ENCODE measurements at regions not wholly inside any gene's neighbourhood (a gene's known extent, or its start where the extent isn't known, plus 50 kb on each side); places are given as distances from the start of the nearest gene placed in this dataset.

GRCh38 chr5:124474528-124475215 lies 271.8 kb downstream of the ZNF608 start:
- Histone ChIP-seq H3K4me1 (ENCODE audit: insufficient read depth, low read length, poor library complexity, severe bottlenecking) (no peaks in the 10 kb centered on the region), H3K27ac (ENCODE audit: low read depth, low read length, poor library complexity, severe bottlenecking) (no peak overlapping the region), H2AFZ (ENCODE audit: low read length) (no peak overlapping the region), H4K20me1 (ENCODE audit: insufficient read depth, low read length) (no peaks in the 10 kb centered on the region), H3K9me3 (ENCODE audit: low read length) (no peaks in the 10 kb centered on the region), H3K4me3 (ENCODE audit: low read depth, low read length, poor library complexity, severe bottlenecking) (no peak overlapping the region), H3K9me2 (ENCODE audit: insufficient read depth, low read length) (no peaks in the 10 kb centered on the region), H3K36me3 (ENCODE audit: insufficient read depth, low read length) (no peaks in the 10 kb centered on the region), H3K79me2 (ENCODE audit: insufficient read depth, low read depth, low read length) (no peaks in the 10 kb centered on the region), H3K4me2 (ENCODE audit: low read length) (no peak overlapping the region)
- ChIA-PET CTCF (ENCODE audit: unreplicated experiment) (no interaction called here), POLR2A (interaction anchor here (0.6 to 1.4 kb wide), 4 partner anchors 28 to 514 kb away, joined by 3 to 5 read pairs (median 4); no protein-coding TSS in a partner anchor)
- BruUV-seq (replicated peaks): no TSS peak
- no peak for TF ChIP-seq EZH2phosphoT487 (IDR thresholded peaks at IDR 0.05; ENCODE audit: borderline replicate concordance, low read depth, low read length)
- DNase-seq (ENCODE audit: low spot score): no peak
- intact Hi-C loops (cut with micrococcal nuclease; ENCODE audit: unreplicated experiment): no loop called here

GRCh38 chr5:124468671-124469411 lies 277.6 kb downstream of the ZNF608 start:
- no peak for DNase-seq (ENCODE audit: low spot score)
- no peak overlapping the region for H3K4me3 ChIP-seq (ENCODE audit: low read depth, low read length, poor library complexity, severe bottlenecking)
- POLR2A ChIA-PET: interaction anchor here (0.9 to 2.3 kb wide), 7 partner anchors 11 to 567 kb away, joined by 3 to 11 read pairs (median 4); no protein-coding TSS in a partner anchor
- H2AFZ ChIP-seq (ENCODE audit: low read length): no peak overlapping the region
- TF ChIP-seq CTCF (conservative IDR thresholded peaks at IDR 0.05; ENCODE audit: low read length): no peak
- no peaks in the 10 kb centered on the region for H4K20me1 ChIP-seq (ENCODE audit: insufficient read depth, low read length)
- no peaks in the 10 kb centered on the region for H3K9me2 ChIP-seq (ENCODE audit: insufficient read depth, low read length)
- H3K4me2 ChIP-seq (ENCODE audit: low read length): no peak overlapping the region
- CTCF ChIA-PET (ENCODE audit: unreplicated experiment): no interaction called here
- no peaks in the 10 kb centered on the region for H3K36me3 ChIP-seq (ENCODE audit: insufficient read depth, low read length)
- H3K27ac ChIP-seq (ENCODE audit: low read depth, low read length, poor library complexity, severe bottlenecking): no peak overlapping the region
- H3K4me1 ChIP-seq (ENCODE audit: insufficient read depth, low read length, poor library complexity, severe bottlenecking): no peaks in the 10 kb centered on the region
- no TSS peak for BruUV-seq (replicated peaks)
- H3K79me2 ChIP-seq (ENCODE audit: insufficient read depth, low read depth, low read length): no peaks in the 10 kb centered on the region
- intact Hi-C loops (cut with micrococcal nuclease; ENCODE audit: unreplicated experiment): no loop called here
- peaks cover 4% of the 10 kb centered on the region; the same call in 1 of the 2 replicates for H3K9me3 ChIP-seq (ENCODE audit: low read length)

GRCh38 chr5:124467745-124468144 lies 278.7 kb downstream of the ZNF608 start:
- H3K4me2 ChIP-seq (ENCODE audit: low read length): no peak overlapping the region
- H3K9me3 ChIP-seq (ENCODE audit: low read length): peaks cover 7% of the 10 kb centered on the region; the same call in 1 of the 2 replicates
- no peaks in the 10 kb centered on the region for H4K20me1 ChIP-seq (ENCODE audit: insufficient read depth, low read length)
- no peak for DNase-seq (ENCODE audit: low spot score)
- TF ChIP-seq CTCF (conservative IDR thresholded peaks at IDR 0.05; ENCODE audit: low read length) (no peak), EZH2phosphoT487 (IDR thresholded peaks at IDR 0.05; ENCODE audit: borderline replicate concordance, low read depth, low read length) (no peak)
- no peak overlapping the region for H2AFZ ChIP-seq (ENCODE audit: low read length)
- no TSS peak for BruUV-seq (replicated peaks)
- H3K27ac ChIP-seq (ENCODE audit: low read depth, low read length, poor library complexity, severe bottlenecking): no peak overlapping the region
- no peaks in the 10 kb centered on the region for H3K4me1 ChIP-seq (ENCODE audit: insufficient read depth, low read length, poor library complexity, severe bottlenecking)
- H3K9me2 ChIP-seq (ENCODE audit: insufficient read depth, low read length): no peaks in the 10 kb centered on the region
- intact Hi-C loops (cut with micrococcal nuclease; ENCODE audit: unreplicated experiment): no loop called here
- H3K36me3 ChIP-seq (ENCODE audit: insufficient read depth, low read length): no peaks in the 10 kb centered on the region
- no peaks in the 10 kb centered on the region for H3K79me2 ChIP-seq (ENCODE audit: insufficient read depth, low read depth, low read length)
- H3K4me3 ChIP-seq (ENCODE audit: low read depth, low read length, poor library complexity, severe bottlenecking): no peak overlapping the region
- ChIA-PET CTCF (ENCODE audit: unreplicated experiment) (no interaction called here), POLR2A (no interaction called here)
